MG63 (cell line): ENCODE measurements at regions not wholly inside any gene's neighbourhood (a gene's known extent, or its start where the extent isn't known, plus 50 kb on each side); places are given as distances from the start of the nearest gene placed in this dataset.
"Not testable (repeated sequence)": the region's sequence is repeated elsewhere in the genome, so short reads cannot be mapped to it uniquely, and the experiment has no call there.

Experiments used
- DNase-seq: peaks from one replicate; pipeline ENCODE4 v3.0.0-alpha.2; 2020
- H3K27me3 ChIP-seq: fragments of 250-450 bp; sonication (Bioruptor Pico); 2 replicates; pipeline ENCODE4 v1.5.1; 2020; ENCODE audit warnings: mild to moderate bottlenecking, moderate library complexity
- H3K36me3 ChIP-seq: fragments of 250-450 bp; sonication (Bioruptor Pico); 2 replicates; pipeline ENCODE4 v1.5.1; 2020; ENCODE audit warnings: mild to moderate bottlenecking, moderate library complexity
- H3K4me3 ChIP-seq: fragments of 250-450 bp; sonication (Bioruptor Pico); 2 replicates; pipeline ENCODE4 v1.5.1; 2020; ENCODE audit warnings: mild to moderate bottlenecking, moderate library complexity
- H3K9me3 ChIP-seq: fragments of 250-450 bp; sonication (Bioruptor Pico); 2 replicates; pipeline ENCODE4 v1.5.1; 2020; ENCODE audit warnings: mild to moderate bottlenecking, moderate library complexity

DNA sequence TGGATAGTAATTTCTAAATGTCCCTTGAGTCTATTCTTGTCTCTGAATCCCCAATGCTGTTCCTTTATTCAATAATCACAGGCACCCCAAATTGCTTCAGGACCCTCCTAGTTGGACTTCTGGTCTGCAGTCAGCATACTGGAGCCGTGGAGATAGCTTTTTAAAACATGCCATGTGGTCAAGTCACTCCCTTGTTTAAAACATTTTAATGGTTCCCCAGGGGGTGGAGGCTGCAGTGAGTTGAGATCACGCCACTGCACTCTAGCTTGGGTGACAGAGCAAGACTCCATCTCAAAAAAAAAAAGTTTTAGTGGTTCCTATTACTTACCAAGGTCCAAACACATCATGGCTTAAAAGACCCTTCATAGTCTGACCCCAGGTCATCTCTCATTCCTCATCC is 220.3 kb downstream of the ADAMTS15 start:
- DNase-seq: no peak
- Histone ChIP-seq H3K36me3 (no peaks in the 10 kb centered on the region), H3K27me3 (no peaks in the 10 kb centered on the region), H3K4me3 (no peak overlapping the region), H3K9me3 (0 out of 2 replicates have a peak, but pooled peaks cover 2% of the 10 kb centered on the region)

DNA sequence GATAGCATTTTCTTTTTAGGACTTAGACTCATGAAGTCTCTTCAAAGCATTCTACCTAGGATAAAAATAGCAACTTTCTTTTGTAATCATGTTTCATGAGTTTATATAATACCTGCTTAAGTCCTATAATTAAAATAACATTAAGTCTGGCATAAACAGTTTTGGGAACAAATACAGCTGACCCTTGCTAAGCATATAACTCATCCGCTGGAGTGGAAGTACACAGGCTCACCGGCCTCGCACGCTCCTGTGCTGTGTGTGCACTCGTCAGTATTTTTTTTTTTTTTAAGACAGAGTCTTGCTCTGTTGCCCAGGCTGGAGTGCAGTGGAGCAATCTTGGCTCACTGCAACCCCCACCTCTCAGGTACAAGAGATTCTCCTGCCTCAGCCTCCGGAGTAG is 221.8 kb downstream of the ADAMTS15 start:
- Histone ChIP-seq H3K4me3 (no peak overlapping the region), H3K36me3 (no peaks in the 10 kb centered on the region), H3K27me3 (no peaks in the 10 kb centered on the region), H3K9me3 (0 out of 2 replicates have a peak, but pooled peaks cover 2% of the 10 kb centered on the region)
- no peak for DNase-seq

DNA sequence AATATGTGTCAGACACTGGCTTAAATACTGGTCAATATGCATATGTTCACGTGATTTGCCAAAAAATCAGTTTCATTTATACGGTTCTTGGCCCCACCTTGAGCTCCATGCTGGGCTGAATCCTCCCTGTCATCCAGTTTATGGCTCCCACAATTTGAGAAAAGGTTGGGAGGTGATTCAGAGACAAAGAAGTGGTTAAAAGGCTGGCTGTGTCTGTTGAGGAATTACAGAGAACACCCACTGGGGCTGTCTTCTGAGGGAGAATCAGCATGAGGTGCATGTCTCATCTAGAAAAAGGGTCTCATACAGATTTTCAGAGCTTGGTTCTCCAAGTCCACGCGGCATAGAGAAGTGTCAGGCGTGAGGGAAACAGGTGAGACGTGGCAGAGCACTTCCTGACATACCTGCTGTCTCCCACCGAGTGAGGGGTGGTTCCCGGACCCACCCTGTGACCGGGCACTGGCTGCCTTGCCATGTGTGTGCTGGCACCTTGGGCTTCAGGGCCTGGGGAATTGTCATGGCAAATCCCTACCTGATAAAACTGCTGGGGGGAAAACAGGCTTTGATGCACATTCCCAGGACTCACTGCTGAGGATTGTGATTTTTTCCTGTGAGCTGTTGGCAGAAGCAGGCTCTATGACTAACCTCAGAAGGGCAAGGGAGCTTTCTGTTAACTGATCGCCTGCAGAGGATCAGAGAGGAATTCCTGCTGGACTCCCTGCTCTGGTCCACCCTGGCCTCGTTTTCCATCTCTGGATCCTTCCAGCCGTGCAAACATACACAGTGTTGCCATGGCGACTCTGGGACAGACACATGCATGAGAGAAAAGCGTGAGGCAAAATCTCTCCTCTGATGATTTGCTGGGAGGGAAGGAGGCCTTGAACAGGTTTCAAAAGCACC is 223.6 kb downstream of the ADAMTS15 start:
- peak; percentile 89 for DNase-seq
- Histone ChIP-seq H3K27me3 (no peaks in the 10 kb centered on the region), H3K9me3 (0 out of 2 replicates have a peak, but pooled peaks cover 5% of the 10 kb centered on the region)

DNA sequence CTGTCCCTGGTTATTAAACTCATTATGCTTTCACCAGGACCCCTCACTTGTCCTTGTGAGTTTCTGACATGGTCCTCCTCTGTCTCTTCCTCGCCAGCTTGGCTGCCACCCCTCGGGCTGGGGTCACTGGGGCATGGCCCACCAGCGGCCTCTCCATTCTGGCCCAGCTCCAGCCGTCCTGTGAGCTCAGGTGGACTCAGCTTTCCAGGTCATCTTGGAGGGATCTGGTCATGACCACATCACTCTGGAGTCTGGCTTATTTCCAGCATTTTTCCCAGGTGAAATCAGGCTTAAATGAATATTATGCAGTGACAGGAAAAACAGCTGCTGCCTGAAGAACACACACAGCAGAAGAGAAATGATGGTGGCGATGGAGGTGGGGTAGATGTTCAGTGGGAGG is 224.5 kb downstream of the ADAMTS15 start:
- peaks cover 8% of the 10 kb centered on the region for H3K9me3 ChIP-seq
- H3K4me3 ChIP-seq: no peak overlapping the region
- no peaks in the 10 kb centered on the region for H3K27me3 ChIP-seq
- DNase-seq: no peak
- H3K36me3 ChIP-seq: no peaks in the 10 kb centered on the region

More for the DNA sequence above, 223.6 kb downstream of the ADAMTS15 start:
- no peak overlapping the region for H3K4me3 ChIP-seq
- H3K36me3 ChIP-seq: no peaks in the 10 kb centered on the region

DNA sequence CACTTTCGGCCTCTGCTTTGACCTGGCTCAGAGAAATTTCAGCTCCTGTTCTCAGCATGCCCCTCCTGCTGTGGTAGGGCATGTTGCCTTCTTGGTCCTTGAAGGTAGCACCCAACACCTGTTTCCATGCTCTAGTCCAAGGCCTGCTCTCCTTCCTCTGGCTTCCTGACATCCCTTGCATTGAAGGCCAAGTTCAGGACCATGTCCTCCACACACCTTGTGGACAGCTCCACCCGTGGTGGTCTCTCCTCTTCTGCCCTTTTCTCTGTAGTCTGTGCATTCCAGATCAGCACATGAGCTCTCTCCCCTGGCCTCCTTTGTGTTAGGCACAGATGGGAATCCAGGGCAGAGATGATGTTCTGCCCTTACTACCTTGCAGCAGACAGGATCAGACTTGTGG is 225.3 kb downstream of the ADAMTS15 start:
- H3K4me3 ChIP-seq: no peak overlapping the region
- peaks cover 16% of the 10 kb centered on the region for H3K9me3 ChIP-seq
- H3K27me3 ChIP-seq: no peaks in the 10 kb centered on the region
- no peak for DNase-seq
- no peaks in the 10 kb centered on the region for H3K36me3 ChIP-seq

DNA sequence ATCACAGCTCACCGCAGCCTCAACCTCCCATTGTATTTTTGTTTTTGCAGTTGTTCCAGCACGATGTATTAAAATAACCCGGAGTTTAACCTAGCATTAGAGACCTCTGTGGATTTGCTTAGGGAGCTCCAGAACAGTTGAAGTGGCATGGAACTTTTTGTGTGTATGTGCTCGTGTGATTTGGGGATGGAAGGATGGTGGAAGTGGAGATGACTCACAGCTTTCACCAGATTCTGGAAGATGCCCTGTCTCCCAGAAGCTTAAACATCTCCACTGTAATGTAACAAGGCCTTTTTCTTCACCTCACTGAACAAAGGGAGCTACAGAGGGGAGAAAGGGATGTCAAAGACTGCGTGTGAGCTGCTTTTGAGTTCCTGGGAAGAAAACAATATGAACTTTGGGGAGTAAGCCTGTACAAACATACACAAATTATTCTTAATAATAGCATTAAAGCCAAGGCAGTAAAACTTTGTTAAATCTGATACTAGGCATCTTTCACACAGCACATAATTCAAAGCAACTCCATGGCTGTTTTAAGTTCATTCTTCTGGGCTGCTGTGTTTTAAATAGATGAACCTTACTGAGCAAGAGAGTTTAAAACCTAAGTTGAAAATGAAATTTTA is 226.4 kb downstream of the ADAMTS15 start:
- H3K9me3 ChIP-seq: peaks cover 27% of the 10 kb centered on the region
- no peaks in the 10 kb centered on the region for H3K27me3 ChIP-seq
- H3K4me3 ChIP-seq: no peak overlapping the region
- H3K36me3 ChIP-seq: no peaks in the 10 kb centered on the region
- no peak for DNase-seq

DNA sequence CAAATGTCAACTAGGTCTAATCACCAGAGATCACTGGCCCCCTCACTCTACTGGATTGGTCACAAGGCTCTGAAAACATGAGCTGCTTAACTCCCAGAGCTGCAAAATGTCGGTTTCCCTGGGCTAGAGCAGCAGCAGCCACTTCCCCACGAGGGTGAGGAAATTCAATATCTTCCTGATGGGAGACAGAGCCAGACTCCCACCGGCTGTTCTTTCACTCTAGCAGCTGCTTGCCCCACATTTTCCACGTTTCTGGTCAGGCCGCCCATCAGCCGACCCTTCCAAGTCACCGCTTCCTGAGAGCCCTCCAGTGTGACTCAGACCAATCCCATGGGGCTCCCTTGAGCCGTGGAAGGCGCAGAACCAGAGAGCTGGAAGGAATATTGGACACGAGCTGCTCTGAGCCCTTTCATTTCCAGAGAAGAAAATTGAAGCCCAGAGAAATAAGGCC is 227.0 kb downstream of the ADAMTS15 start:
- DNase-seq: peak; percentile 67
- Histone ChIP-seq H3K9me3 (peaks cover 32% of the 10 kb centered on the region), H3K36me3 (no peaks in the 10 kb centered on the region), H3K27me3 (no peaks in the 10 kb centered on the region), H3K4me3 (no peak overlapping the region)

DNA sequence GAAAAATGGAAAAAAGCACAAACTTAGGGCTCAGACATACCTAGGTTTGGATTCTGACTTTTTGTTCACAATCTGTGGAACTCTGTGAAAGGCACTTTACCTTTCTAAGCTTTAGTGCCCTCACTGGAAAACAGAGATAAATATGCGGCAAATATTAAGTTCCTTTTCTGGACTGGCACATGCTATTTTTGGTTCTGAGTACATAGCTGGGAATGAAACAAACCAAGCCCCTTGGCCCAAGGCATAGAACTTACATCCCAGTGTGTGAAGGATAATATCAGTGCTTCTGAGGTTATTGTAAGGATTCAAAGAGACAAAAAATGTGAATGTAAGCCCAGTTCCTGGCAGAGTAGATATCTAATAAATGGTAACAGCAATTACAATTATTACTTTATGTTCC is 227.5 kb downstream of the ADAMTS15 start:
- DNase-seq: no peak
- H3K27me3 ChIP-seq: no peaks in the 10 kb centered on the region
- H3K9me3 ChIP-seq: peaks cover 34% of the 10 kb centered on the region
- no peaks in the 10 kb centered on the region for H3K36me3 ChIP-seq
- H3K4me3 ChIP-seq: no peak overlapping the region

DNA sequence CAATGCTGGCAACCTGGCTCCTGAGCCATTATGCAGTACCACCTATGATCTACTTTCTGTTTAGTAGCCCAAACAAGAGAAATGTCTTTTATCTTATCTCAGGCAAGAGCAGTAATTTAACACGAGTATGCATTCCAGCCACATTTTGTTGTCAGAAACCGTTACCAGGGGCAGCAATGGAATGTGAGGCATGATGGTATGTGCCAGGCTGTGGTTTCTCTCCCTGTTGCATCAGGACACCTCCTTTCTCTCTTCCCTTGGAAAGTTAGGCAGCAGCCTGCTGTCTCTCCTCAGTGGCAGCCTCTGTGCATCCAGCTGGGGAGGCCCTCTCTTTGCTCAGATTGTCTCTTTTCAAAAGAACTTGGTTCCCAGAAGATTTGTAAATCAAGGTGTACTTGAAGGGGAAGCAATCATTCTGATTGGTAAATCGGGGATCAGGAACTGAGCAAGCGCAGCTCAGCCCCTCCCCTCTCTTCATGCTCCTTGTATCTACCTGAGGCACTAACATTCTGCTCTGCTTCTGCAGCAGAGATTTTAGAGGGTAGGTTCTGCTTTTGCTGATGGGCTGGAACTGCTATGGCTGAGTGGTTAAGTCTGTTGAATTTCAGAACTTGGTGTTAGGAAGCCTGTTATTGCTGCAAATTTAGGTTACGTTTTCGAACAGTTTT is 229.2 kb downstream of the ADAMTS15 start:
- Histone ChIP-seq H3K4me3 (no peak overlapping the region), H3K36me3 (no peaks in the 10 kb centered on the region), H3K27me3 (no peaks in the 10 kb centered on the region), H3K9me3 (peaks cover 39% of the 10 kb centered on the region)
- peak; percentile 68 for DNase-seq

DNA sequence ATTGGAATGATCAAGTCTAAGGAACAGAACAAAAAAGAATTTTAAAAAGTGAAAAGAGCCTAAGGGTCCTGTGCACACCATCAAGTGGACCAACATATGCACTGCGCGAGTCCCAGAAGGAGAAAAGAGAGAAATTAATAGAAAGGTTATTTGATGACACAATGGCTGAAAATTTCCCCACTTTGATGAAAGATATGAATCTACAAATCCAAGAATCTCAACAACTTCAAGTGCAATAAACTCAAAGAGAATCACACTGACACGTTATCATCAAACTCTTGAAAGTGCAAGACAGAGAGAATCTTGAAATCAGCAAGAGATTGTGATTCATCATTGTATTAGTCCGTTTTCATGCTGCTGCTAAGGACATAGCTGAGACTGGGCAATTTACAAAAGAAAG is 230.8 kb downstream of the ADAMTS15 start:
- Histone ChIP-seq H3K4me3 (no peak overlapping the region), H3K36me3 (no peaks in the 10 kb centered on the region), H3K27me3 (no peaks in the 10 kb centered on the region), H3K9me3 (peaks cover 47% of the 10 kb centered on the region)
- DNase-seq: no peak

DNA sequence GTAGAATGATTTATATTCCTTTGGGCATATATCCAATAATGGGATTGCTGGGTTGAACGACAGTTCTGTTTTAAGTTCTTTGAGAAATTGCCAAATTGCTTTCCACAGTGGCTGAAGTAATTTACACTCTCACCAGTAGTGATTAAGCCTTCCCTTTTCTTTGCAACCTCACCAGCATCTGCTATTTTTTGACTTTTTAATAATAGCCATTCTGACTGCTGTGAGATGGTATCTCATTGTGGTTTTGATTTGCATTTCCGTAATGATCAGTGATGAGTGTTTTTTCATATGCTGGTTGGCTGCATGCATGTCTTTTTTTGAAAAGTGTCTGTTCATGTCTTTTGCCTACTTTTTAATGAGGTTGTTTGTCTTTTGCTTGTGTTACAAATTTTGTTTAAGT is 233.8 kb downstream of the SNX19 start:
- DNase-seq, H3K4me3 ChIP-seq, H3K36me3 ChIP-seq, H3K27me3 ChIP-seq: not testable (repeated sequence)
- H3K9me3 ChIP-seq: peaks cover 51% of the 10 kb centered on the region

DNA sequence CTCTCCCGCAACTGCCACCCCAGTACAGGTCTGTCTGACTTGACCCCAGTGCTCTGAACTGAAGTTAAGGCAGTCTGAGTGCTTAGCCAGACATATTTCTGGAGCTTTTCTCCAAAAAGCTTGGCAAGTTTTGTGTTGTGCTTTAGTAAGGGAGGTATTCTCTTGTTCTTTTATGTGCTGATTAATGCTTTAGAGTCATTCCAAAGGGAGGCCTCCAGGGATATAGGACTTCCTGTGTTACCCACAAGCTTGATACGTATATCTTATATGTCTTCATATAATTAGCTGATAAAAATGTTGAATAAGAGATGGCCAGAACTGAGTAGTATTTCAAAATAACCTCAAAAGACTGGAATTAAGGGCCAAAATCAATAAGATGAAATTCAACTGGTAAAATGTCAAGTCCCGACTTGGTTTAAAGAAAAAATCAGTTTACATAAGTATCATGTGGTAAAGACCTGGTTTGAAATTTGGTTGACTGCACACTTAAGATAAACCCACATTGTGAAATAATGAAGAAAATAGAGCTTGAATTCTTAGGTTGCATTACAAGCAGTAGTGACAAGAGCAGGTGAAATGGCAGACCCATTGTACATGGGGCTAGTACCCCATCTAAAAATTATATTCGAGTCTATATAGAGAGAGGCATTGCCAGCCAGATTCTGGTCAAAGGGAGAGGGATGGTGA is 226.9 kb downstream of the SNX19 start:
- DNase-seq: no peak
- H3K36me3 ChIP-seq: no peaks in the 10 kb centered on the region

DNA sequence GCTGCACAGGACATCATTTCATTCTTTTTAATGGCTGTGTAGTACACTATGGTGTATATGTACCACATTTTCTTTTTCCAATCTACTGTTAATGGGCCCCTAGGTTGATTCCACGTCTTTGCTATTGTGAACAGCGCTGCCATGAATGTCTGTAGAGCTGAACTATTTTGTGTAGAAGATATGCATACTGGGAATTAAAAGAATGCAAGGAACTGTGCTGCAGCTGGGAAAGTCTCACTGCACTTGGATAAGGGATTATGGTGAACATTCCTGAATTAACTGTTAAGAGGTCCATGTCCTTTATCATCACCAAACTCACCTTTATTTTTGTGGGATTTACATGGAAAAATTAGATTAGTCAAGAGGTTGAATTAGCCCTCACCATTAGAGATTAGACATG is 224.7 kb downstream of the SNX19 start:
- Histone ChIP-seq H3K36me3 (no peaks in the 10 kb centered on the region), H3K4me3 (no peak overlapping the region), H3K27me3 (no peaks in the 10 kb centered on the region), H3K9me3 (peaks cover 1% of the 10 kb centered on the region; the same call in 1 of the 2 replicates)
- no peak for DNase-seq

More for the DNA sequence above, 226.9 kb downstream of the SNX19 start:
- H3K4me3 ChIP-seq: no peak overlapping the region
- H3K9me3 ChIP-seq: peaks cover 9% of the 10 kb centered on the region
- no peaks in the 10 kb centered on the region for H3K27me3 ChIP-seq

DNA sequence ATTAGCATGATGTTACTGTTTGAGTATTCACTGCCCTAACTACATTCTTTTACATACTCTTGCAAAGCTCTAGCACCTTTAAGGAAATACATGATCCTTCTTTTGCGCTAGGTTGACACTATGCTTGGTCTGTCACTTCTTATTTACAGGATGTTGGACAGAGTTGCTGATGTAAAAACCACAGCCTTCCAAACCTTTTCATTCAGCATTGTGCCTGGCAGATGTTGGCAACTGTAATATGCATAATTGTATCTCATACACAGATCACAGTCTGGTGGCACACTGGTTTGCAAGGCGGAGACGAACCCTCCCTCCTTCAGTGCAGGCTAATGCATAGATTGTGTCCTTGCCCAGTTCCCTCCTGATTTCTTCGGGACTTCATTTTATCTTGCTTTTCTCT is 224.1 kb downstream of the SNX19 start:
- no peak for DNase-seq
- H3K36me3 ChIP-seq: no peaks in the 10 kb centered on the region
- no peaks in the 10 kb centered on the region for H3K9me3 ChIP-seq
- no peak overlapping the region for H3K4me3 ChIP-seq
- no peaks in the 10 kb centered on the region for H3K27me3 ChIP-seq

DNA sequence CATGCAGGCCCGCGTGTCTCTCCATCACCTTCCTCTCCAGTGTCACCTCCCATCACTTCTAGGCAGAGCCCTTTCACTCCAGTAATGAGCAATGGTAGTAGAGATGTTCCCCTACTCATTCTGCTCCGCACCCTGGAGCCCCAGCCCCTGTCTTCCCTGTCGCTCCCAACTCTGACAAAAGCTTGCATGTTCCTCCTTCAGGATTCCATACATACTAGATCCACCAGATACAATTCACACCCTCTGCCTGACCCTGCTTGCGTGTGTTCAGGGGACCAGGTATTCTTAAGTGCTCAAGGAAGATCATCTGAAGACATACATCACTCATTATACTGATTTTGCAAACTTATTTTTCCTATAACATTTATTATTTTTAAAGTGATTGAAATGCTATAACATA is 222.7 kb downstream of the SNX19 start:
- no peaks in the 10 kb centered on the region for H3K36me3 ChIP-seq
- no peak for DNase-seq
- no peak overlapping the region for H3K4me3 ChIP-seq
- no peaks in the 10 kb centered on the region for H3K27me3 ChIP-seq
- no peaks in the 10 kb centered on the region for H3K9me3 ChIP-seq

DNA sequence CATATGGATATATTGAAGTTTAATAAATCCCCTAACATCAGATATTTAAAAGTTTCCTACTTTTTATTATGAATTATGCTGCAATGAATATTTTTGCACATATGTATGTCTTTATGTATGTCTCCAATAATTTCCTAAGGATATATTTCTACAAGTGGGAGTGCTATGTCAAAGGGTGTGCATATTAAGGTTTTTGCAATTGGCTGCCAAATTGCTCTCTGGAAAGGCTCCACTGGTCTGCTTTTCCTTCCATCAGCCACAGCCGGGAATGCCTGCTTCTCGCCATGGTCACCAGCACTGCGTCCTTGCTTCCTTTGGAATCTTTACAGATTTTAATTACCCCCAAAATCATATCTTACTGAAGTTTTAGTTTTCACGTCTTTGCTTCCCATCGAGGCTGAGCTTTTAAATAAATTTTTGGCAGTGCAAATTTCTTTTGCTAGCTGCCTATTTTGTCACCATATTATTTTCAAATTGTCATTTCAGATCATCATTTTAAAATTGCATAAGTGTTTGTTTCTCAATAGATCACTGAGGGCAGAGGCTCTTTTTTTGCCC is 221.7 kb downstream of the SNX19 start:
- no peak overlapping the region for H3K4me3 ChIP-seq
- no peaks in the 10 kb centered on the region for H3K36me3 ChIP-seq
- no peak for DNase-seq
- H3K27me3 ChIP-seq: no peaks in the 10 kb centered on the region
- H3K9me3 ChIP-seq: no peaks in the 10 kb centered on the region
